Right cardiac atrium (tissue), 5 donors: ENCODE measurements at regions not wholly inside any gene's neighbourhood (a gene's known extent, or its start where the extent isn't known, plus 50 kb on each side); places are given as distances from the start of the nearest gene placed in this dataset.
"Not testable (repeated sequence)": the region's sequence is repeated elsewhere in the genome, so short reads cannot be mapped to it uniquely, and the experiment has no call there.

Source experiments
- ATAC-seq, 2 donors: fragments of 200-7000 bp; cut with Tn5 transposase; one replicate each; pipeline versions ENCODE4 v1.8.0 to v1.9.1; 2020; ENCODE audit warnings: moderate library complexity in 2 of 2, mild to moderate bottlenecking in 1 of 2
- DNase-seq, 3 donors: peaks; one replicate each; pipeline ENCODE4 v3.0.0-alpha.2; 2020
- H3K27ac ChIP-seq: one replicate; pipeline ENCODE4 v1.5.1; 2013; ENCODE audit warnings: mild to moderate bottlenecking, low read length, control low read depth, moderate library complexity
- H3K27me3 ChIP-seq: one replicate; pipeline ENCODE4 v1.6.1; 2013; ENCODE audit not compliant: control insufficient read depth, insufficient read depth
- H3K4me1 ChIP-seq: one replicate; pipeline ENCODE4 v1.6.1; 2013; ENCODE audit warnings: low read length; ENCODE audit not compliant: control insufficient read depth, insufficient read depth
- H3K4me3 ChIP-seq: one replicate; pipeline ENCODE4 v1.5.1; 2013; ENCODE audit warnings: low read length, control low read depth
- H3K9me3 ChIP-seq: one replicate; pipeline ENCODE4 v1.6.1; 2013; ENCODE audit warnings: low read length; ENCODE audit not compliant: control insufficient read depth
- WGBS: extraction: QIAGEN DNeasy Blood & Tissue Kit; methylation state at CpG from one replicate; pipeline ENCODE4 v1.1.7; 2013; 5-methylcytosine and 5-hydroxymethylcytosine counted together
- intact Hi-C, 4 donors: fragments of 100-400 bp; cut with DNase I; formaldehyde crosslinking; loops; one replicate each; pipeline versions ENCODE4 v1.11.0 to v1.14.0; 2022 to 2023
- donor health status: healthy with polysubstance abuse.
- donor health status: DM: no; HTN: yes; CAD: no.
- donor health status: DM: no; HTN: no; CAD: no.
- donor health status: DM: no; HTN: yes; CAD: no; lungs with severe emphysema.
- donor health status: DM: yes; HTN: yes; CAD: no.

DNA sequence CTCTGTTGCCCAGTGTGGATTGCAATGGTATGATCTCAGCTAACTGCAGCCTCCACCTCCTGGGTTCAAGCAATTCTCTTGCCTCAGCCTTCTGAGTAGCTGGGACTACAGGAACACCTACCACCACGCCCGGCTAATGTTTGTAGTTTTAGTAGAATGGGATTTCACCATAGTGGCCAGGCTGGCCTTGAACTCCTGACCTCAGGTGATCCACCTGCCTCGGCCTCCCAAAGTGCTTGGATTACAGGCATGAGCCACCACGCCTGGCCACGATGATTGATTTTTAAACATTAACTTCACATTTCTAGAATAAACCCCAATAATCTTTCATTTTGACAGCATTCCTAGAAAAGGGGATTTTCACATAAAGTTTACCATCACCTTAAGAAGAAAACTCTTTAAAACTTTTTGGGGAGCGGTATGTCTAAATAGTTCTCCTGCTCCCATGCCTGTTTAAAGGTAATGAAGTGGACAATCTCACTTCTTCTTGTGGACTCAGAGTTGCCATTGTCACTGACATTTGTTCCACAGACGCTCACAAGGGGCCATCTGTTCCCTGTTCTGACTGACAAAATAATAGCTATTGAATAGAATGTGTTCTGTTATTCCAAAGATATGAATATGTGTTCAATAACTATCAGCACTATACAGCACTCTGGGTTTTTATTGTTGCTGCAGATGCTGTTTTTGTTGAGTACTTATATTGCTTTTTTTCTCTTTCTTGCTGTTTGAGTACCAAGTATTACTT lies 66.1 kb upstream of the C1QTNF9B start:
- ATAC-seq: no peak
- H3K4me1 ChIP-seq: peaks cover 2% of the 10 kb centered on the region
- WGBS: 95% methylated on average over 7 of the region's 7 CpGs
- H3K4me3 ChIP-seq: no peak overlapping the region
- intact Hi-C loops: no loop called here
- no peak for DNase-seq
- H3K27me3 ChIP-seq: no peaks in the 10 kb centered on the region
- H3K9me3 ChIP-seq: no peaks in the 10 kb centered on the region
- H3K27ac ChIP-seq: no peak overlapping the region

DNA sequence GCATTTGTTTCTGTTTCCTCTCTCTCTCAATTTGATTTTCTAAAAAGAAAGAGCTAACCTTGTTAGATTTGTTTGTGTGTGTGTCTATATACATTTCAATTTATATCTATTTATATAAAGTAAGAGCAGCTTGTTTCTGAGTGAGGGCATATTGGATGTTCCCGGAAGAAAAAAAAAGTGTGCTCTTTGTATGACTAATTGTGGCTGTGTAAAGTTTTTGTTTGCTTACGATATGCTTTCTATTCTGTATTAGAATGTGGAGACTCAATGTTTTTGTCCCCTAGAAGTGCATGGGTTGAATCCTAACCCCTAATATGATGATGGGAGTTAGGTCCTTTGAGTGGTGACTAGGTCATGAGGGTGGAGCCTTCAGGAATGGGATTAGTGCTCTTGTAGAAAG lies 66.6 kb upstream of the C1QTNF9B start:
- H3K4me3 ChIP-seq: no peak overlapping the region
- ATAC-seq (no peak), DNase-seq (no peak)
- peaks cover 2% of the 10 kb centered on the region for H3K4me1 ChIP-seq
- intact Hi-C loops: no loop called here
- no peaks in the 10 kb centered on the region for H3K9me3 ChIP-seq
- no peak overlapping the region for H3K27ac ChIP-seq
- 76% methylated on average over 2 of the region's 2 CpGs for WGBS
- H3K27me3 ChIP-seq: no peaks in the 10 kb centered on the region

DNA sequence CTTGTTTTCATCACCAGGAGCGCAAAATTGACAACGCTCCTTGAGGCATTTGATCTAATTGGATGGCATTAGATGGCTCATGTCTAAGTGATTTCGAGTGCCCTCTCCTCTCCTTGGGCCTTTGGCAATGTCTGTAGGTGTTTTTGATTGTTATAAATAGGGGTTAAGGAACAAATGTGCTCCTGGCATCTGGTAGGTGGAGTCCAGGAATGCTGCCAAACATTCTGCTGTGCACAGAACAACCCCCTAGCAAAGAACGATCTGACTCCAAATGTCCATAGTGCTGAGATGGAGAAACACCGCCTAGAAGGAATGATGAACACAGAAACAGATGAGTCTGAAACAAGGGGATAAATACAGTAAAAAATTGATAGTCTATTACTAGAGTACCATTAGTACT lies 68.0 kb upstream of the C1QTNF9B start:
- H3K27ac ChIP-seq: no peak overlapping the region
- no peaks in the 10 kb centered on the region for H3K27me3 ChIP-seq
- ATAC-seq: peak; percentile 47 to 79
- intact Hi-C loops: no loop called here
- H3K9me3 ChIP-seq: no peaks in the 10 kb centered on the region
- DNase-seq: peak in 1 of 3 donors; percentile 50
- H3K4me3 ChIP-seq: no peak overlapping the region
- 52% methylated on average over 5 of the region's 5 CpGs for WGBS
- H3K4me1 ChIP-seq: peaks cover 2% of the 10 kb centered on the region

DNA sequence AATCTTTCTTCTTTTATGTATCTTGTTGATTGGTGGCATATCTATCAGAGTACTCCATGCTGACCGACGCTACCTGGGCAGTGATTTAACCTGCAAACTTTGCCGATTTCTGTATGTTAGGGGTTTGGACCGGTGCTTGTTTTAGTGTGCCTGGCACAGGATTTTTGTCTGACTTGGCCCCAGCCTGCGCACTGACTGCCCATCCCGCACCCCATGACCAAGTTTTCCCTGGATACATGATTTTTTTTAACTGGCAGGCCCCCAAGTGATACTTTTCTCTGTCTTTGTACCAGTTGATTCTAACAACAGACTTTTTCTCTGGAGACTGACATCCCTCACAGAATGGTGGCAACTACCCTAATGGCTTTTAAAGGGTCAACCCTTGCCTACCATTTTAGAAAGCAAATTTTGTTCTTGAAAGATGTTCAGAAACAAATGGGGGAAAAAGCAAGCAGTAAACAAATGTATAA lies 69.0 kb upstream of the C1QTNF9B start:
- H3K9me3 ChIP-seq: no peaks in the 10 kb centered on the region
- H3K4me3 ChIP-seq: peak overlapping the region; percentile 32
- H3K27me3 ChIP-seq: no peaks in the 10 kb centered on the region
- H3K27ac ChIP-seq: no peak overlapping the region
- peaks cover 2% of the 10 kb centered on the region for H3K4me1 ChIP-seq
- DNase-seq (no peak), ATAC-seq (no peak)
- WGBS: 73% methylated on average over 6 of the region's 6 CpGs
- intact Hi-C loops: no loop called here

DNA sequence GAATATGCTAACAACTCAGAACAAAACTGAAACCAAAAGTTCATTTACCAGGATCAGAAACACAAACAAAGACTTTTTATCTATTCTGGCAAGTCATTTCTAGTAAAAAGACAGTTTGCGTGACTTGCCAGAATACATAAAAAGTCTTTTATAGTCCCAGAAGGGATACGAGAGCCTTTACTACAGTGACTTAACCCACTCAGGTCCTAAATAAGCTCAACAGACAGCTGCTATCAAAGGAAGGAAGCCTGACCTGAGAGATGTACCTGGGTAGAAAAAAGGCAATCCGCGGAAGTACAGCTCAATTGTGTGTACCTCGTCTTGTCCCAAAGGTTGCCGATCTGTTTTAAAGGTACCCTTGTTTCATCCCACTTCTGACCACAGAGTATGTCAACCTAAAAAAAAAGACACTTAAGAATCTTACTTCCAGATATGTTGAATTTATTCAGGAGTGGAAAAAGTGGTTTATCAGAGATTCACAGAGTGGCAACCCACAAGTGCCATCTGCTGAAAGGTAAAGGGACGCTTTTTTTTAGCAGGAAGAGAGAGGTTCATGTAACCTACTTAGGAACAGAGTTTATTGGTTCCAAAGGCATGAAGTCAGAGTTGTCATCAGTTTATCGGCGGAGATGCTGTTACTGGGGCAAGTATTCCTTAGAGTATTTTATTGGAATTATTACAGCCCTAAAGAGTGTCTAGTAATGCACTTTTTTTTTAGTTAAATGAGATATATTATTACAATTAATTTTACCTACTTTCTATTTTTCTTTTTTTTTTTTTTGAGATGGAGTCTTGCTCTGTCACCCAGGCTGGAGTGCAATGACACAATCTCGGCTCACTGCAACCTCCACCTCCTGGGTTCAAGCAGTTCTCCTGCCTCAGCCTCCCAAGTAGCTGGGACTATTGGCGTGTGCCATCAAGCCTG lies 69.7 kb upstream of the C1QTNF9B start:
- Histone ChIP-seq H3K27me3 (no peaks in the 10 kb centered on the region), H3K27ac (peak overlapping the region; percentile 30), H3K9me3 (no peaks in the 10 kb centered on the region), H3K4me1 (peaks cover 2% of the 10 kb centered on the region), H3K4me3 (peak overlapping the region; percentile 32)
- intact Hi-C loops: no loop called here
- WGBS: 53% methylated on average over 11 of the region's 11 CpGs
- ATAC-seq (no peak), DNase-seq (no peak)

DNA sequence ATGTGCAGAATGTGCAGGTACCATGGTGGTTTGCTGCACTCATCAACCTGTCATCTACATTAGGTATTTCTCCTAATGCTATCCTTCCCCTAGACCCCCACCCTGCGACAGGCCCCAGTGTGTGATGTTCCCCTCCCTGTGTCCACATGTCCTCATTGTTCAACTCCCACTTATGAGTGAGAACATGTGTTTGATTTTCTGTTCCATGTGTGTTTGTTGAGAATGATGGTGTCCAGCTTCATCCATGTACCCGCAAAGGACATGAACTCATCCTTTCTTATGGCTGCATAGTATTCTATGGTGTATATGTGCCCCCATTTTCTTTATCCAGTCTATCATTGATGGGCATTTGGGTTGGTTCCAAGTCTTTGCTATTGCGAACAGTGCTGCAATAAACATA lies 70.5 kb upstream of the C1QTNF9B start:
- H3K4me1 ChIP-seq, H3K27ac ChIP-seq, H3K27me3 ChIP-seq, H3K4me3 ChIP-seq, H3K9me3 ChIP-seq, DNase-seq, intact Hi-C loops, ATAC-seq: not testable (repeated sequence)
- WGBS: 97% methylated on average over 3 of the region's 3 CpGs

DNA sequence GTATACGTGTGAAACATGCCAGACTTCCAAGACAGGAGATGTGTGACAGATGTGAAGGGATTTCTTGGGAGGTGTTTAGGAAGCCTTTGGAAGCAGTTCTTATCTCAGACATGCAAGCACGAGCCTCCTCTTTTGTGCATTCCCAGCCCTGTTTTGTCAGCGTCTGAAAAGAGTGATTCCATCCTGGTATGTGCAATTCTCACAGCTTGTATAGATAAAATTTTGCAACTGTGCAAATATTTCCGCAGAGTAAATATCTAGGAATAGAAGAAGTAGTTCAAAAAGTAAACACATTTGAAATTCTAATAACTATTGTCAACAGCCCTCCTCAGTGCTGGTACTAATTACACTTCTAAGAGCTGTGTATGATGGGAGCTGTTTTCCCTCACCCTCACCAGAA lies 72.3 kb upstream of the C1QTNF9B start:
- Histone ChIP-seq H3K27me3 (no peaks in the 10 kb centered on the region), H3K9me3 (no peaks in the 10 kb centered on the region), H3K27ac (no peak overlapping the region), H3K4me3 (no peak overlapping the region), H3K4me1 (peaks cover 2% of the 10 kb centered on the region)
- ATAC-seq (no peak), DNase-seq (no peak)
- 14% methylated on average over 4 of the region's 4 CpGs for WGBS
- intact Hi-C loops: no loop called here

DNA sequence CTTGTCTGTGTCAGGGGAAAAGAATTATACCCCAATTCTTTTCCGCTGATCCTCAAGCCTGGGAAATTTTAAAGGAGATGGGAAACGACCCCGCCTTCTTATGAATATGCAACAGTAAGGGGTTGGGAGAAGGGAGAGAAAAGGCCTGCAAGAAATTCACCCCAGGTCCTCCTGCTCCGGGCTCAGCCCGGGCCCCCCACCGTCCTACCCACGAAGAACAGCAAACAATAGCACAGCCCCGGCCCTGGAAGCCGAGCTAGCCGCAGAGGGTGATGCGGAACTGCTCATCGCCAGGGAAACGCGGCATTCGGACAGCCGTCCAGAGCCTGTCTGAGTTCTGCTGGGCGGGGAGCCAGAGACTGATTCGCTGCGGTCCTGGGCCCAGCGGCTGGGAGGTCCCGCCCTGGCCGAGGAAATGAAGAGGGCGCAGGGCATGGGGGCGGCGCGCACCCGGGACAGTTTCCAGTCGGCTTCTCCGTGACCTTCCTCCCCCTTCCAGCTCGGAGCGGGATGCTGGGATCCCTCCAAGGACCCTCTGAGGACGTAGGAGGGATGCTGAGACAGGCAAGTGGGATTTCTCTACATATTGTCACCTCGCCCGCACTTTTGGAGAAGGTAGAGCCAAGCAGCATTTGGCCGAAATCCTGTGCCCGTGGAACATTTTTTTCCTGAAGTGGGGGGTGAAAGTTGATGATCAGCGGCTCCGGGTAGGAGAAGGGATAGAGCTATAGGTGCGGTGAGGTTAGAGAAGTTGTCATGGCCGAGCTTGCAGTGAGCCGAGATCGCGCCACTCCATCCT lies 82.3 kb upstream of the C1QTNF9B start:
- no peaks in the 10 kb centered on the region for H3K27me3 ChIP-seq
- H3K4me3 ChIP-seq: peak overlapping the region; percentile 66
- DNase-seq (peak; percentile 91 to 95 (median 93)), ATAC-seq (peak; percentile 96 to 98)
- H3K27ac ChIP-seq: peak overlapping the region; percentile 74
- H3K9me3 ChIP-seq: no peaks in the 10 kb centered on the region
- WGBS: under 1% methylated on average over 43 of the region's 43 CpGs
- intact Hi-C loops: no loop called here
- H3K4me1 ChIP-seq: no peaks in the 10 kb centered on the region

DNA sequence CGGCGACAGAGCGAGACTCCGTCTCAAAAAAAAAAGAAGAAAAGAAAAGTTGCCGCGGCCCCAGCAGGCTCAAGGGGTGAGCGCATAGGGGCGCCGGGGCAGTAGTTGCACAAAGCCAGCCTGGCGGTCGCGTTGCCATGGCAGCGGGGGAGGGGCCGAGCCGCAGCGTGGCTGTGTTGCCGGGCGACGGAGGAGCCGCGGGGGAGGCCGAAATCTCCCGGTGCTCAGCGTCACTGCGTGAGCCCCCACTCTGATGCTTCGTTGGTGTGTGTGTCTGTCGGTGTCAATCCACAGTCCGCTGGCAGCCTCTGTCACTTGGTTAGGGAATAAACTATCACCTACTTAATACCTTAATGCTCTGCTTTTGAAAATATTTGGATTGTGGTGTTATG lies 82.9 kb upstream of the C1QTNF9B start:
- peak; percentile 94 to 96 for ATAC-seq
- no peaks in the 10 kb centered on the region for H3K27me3 ChIP-seq
- 2% methylated on average over 28 of the region's 28 CpGs for WGBS
- peak overlapping the region; percentile 74 for H3K27ac ChIP-seq
- H3K4me3 ChIP-seq: peak overlapping the region; percentile 66
- H3K9me3 ChIP-seq: no peaks in the 10 kb centered on the region
- intact Hi-C loops: no loop called here
- DNase-seq: peak; percentile 92 to 97 (median 96)
- no peaks in the 10 kb centered on the region for H3K4me1 ChIP-seq

DNA sequence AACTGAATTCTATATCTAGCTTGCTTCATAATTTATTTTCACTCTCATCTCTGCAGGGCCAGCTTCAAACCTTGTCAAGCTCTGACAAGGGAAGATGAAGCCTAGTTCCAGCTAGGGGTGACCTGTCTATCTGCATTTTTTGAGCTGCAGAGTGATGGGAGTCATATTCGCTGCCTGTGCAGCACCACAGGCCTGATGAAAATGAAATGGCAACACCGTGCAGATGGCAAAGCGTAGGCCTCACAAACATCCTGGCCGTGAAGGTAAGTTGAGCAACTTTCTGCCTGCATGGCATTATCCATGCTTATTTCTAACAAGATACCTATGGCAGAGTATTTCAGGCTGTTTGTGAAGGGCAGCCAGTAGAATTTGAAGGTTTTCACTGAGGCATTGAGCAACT lies 86.4 kb upstream of the C1QTNF9B start:
- 95% methylated on average over 4 of the region's 4 CpGs for WGBS
- H3K27ac ChIP-seq: no peak overlapping the region
- no peak for ATAC-seq
- intact Hi-C loops: no loop called here
- H3K9me3 ChIP-seq: no peaks in the 10 kb centered on the region
- H3K4me3 ChIP-seq: no peak overlapping the region
- no peak for DNase-seq
- no peaks in the 10 kb centered on the region for H3K27me3 ChIP-seq
- H3K4me1 ChIP-seq: peaks cover 3% of the 10 kb centered on the region
